Hippocampal formation (tissue), 2 donors: ENCODE measurements at regions not wholly inside any gene's neighbourhood (a gene's known extent, or its start where the extent isn't known, plus 50 kb on each side); places are given as distances from the start of the nearest gene placed in this dataset.

Source experiments
- DNase-seq, 2 donors: peaks; one replicate each; lab custom pipeline; 2025; lab: John Stamatoyannopoulos, UW

GRCh38 chr11:115767047-115767802, 263.0 kb upstream of the CADM1 start:
- no peak for DNase-seq

- DNase-seq = no peak
These were observed 262.3 kb upstream of the CADM1 start for GRCh38 chr11:115766561-115766960.

- no peak for DNase-seq
These were observed 261.6 kb upstream of the CADM1 start for GRCh38 chr11:115765803-115766239.

- no peak for DNase-seq
These were observed 260.0 kb upstream of the CADM1 start for GRCh38 chr11:115764176-115764575.

GRCh38 chr11:115761817-115762216, 257.6 kb upstream of the CADM1 start:
- no peak for DNase-seq

GRCh38 chr11:115761348-115761747, 257.1 kb upstream of the CADM1 start:
- no peak for DNase-seq

GRCh38 chr11:115760461-115761320, 256.5 kb upstream of the CADM1 start:
- DNase-seq = no peak

GRCh38 chr11:115759622-115760460, 255.6 kb upstream of the CADM1 start:
- no peak for DNase-seq

GRCh38 chr11:115758011-115758410, 253.8 kb upstream of the CADM1 start:
- no peak for DNase-seq

GRCh38 chr11:115751243-115752015, 247.2 kb upstream of the CADM1 start:
- DNase-seq = no peak

- no peak for DNase-seq
These were observed 241.6 kb upstream of the CADM1 start for GRCh38 chr11:115745610-115746512.

GRCh38 chr11:115745066-115745465, 240.9 kb upstream of the CADM1 start:
- no peak for DNase-seq

- no peak for DNase-seq
These were observed 239.5 kb upstream of the CADM1 start for GRCh38 chr11:115743719-115744118.

- no peak for DNase-seq
These were observed 237.3 kb upstream of the CADM1 start for GRCh38 chr11:115741376-115742107.

GRCh38 chr11:115740324-115740723, 236.1 kb upstream of the CADM1 start:
- no peak for DNase-seq

- no peak for DNase-seq
These were observed 235.7 kb upstream of the CADM1 start for GRCh38 chr11:115739878-115740277.

- no peak for DNase-seq
These were observed 234.9 kb upstream of the CADM1 start for GRCh38 chr11:115739146-115739545.

GRCh38 chr11:115737875-115738274, 233.7 kb upstream of the CADM1 start:
- no peak for DNase-seq

GRCh38 chr11:115736146-115736545, 231.9 kb upstream of the CADM1 start:
- no peak for DNase-seq

GRCh38 chr11:115724666-115725065, 220.5 kb upstream of the CADM1 start:
- DNase-seq = no peak
